ENCODE measurements at regions not wholly inside any gene's neighbourhood (a gene's known extent, or its start where the extent isn't known, plus 50 kb on each side); places are given as distances from the start of the nearest gene placed in this dataset.

GRCh38 chr2:8572712-8573233, 109.1 kb upstream of the ID2 start:
- TF ChIP-seq CTCF (IDR thresholded peaks at IDR 0.05; ENCODE audit: low read depth, low read length) = no peak

GRCh38 chr2:8573234-8573941, 108.5 kb upstream of the ID2 start:
- no peak for TF ChIP-seq CTCF (IDR thresholded peaks at IDR 0.05; ENCODE audit: low read depth, low read length)
- Histone ChIP-seq H3K27ac (no peak overlapping the region), H3K27me3 (no peaks in the 10 kb centered on the region), H3K4me1 (ENCODE audit: low read depth) (peaks cover 19% of the 10 kb centered on the region), H3K9me3 (ENCODE audit: low read depth) (no peaks in the 10 kb centered on the region), H3K4me3 (no peak overlapping the region), H3K36me3 (no peaks in the 10 kb centered on the region)
- DNase-seq (ENCODE audit: low read depth in 1 of 2, low spot score in 1 of 2) = no peak

More at GRCh38 chr2:8572712-8573233, 109.1 kb upstream of the ID2 start:
- H3K27ac ChIP-seq = no peak overlapping the region
- no peak overlapping the region for H3K4me3 ChIP-seq
- no peaks in the 10 kb centered on the region for H3K27me3 ChIP-seq
- no peaks in the 10 kb centered on the region for H3K9me3 ChIP-seq (ENCODE audit: low read depth)
- H3K4me1 ChIP-seq (ENCODE audit: low read depth) = peaks cover 19% of the 10 kb centered on the region
- no peaks in the 10 kb centered on the region for H3K36me3 ChIP-seq
- no peak for DNase-seq (ENCODE audit: low read depth in 1 of 2, low spot score in 1 of 2)

DNA sequence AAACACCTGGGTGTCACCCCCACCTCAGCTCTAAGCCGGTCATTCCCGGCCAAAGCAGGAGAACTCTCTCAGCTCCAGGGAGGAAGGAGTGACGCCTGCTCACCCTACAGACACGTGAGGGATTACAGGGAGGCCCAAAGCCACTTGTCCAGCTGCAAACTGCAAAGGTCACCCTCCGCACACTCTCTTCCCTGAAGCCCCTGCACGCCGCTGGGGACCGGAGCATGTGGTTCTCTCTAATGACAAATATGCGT, 108.0 kb upstream of the ID2 start:
- Histone ChIP-seq H3K27ac (no peak overlapping the region), H3K36me3 (no peaks in the 10 kb centered on the region)
- no peak for TF ChIP-seq CTCF (IDR thresholded peaks at IDR 0.05; ENCODE audit: low read depth, low read length)

GRCh38 chr2:8574196-8575037, 107.4 kb upstream of the ID2 start:
- Histone ChIP-seq H3K9me3 (ENCODE audit: low read depth) (no peaks in the 10 kb centered on the region), H3K4me1 (ENCODE audit: low read depth) (peaks cover 21% of the 10 kb centered on the region), H3K27ac (no peak overlapping the region), H3K36me3 (no peaks in the 10 kb centered on the region), H3K4me3 (no peak overlapping the region), H3K27me3 (no peaks in the 10 kb centered on the region)
- DNase-seq (ENCODE audit: low read depth in 1 of 2, low spot score in 1 of 2) = no peak
- TF ChIP-seq CTCF (IDR thresholded peaks at IDR 0.05; ENCODE audit: low read depth, low read length) = no peak

More for the DNA sequence above, 108.0 kb upstream of the ID2 start:
- Histone ChIP-seq H3K4me3 (no peak overlapping the region), H3K9me3 (ENCODE audit: low read depth) (no peaks in the 10 kb centered on the region), H3K27me3 (no peaks in the 10 kb centered on the region), H3K4me1 (ENCODE audit: low read depth) (peaks cover 19% of the 10 kb centered on the region)
- no peak for DNase-seq (ENCODE audit: low read depth in 1 of 2, low spot score in 1 of 2)

- Histone ChIP-seq H3K4me3 (no peak overlapping the region), H3K9me3 (ENCODE audit: low read depth) (no peaks in the 10 kb centered on the region), H3K4me1 (ENCODE audit: low read depth) (peaks cover 24% of the 10 kb centered on the region), H3K36me3 (no peaks in the 10 kb centered on the region), H3K27me3 (no peaks in the 10 kb centered on the region), H3K27ac (no peak overlapping the region)
- TF ChIP-seq CTCF (IDR thresholded peaks at IDR 0.05; ENCODE audit: low read depth, low read length) = no peak
- DNase-seq (ENCODE audit: low read depth in 1 of 2, low spot score in 1 of 2) = no peak
These were observed 106.6 kb upstream of the ID2 start for GRCh38 chr2:8575038-8575833.
